AG04449 (cell line): ENCODE measurements at regions not wholly inside any gene's neighbourhood (a gene's known extent, or its start where the extent isn't known, plus 50 kb on each side); places are given as distances from the start of the nearest gene placed in this dataset.

ENCODE experiments used
- CTCF ChIA-PET: fragments of 350-600 bp; formaldehyde crosslinking; extraction: SDS; loops from one replicate; lab custom pipeline; 2021; ENCODE audit warnings: antibody characterized with exemption; lab: Yijun Ruan, JAX
- POLR2A ChIA-PET: fragments of 400-600, 350-600 bp; formaldehyde crosslinking; extraction: SDS; loops from one replicate; lab custom pipeline; 2020; ENCODE audit warnings: antibody characterized with exemption, inconsistent platforms; lab: Yijun Ruan, JAX
- DNase-seq: peaks from one replicate; pipeline ENCODE4 v3.0.0-alpha.2; 2010; ENCODE audit warnings: low read depth, low spot score
- H3K4me3 ChIP-seq: 2 replicates; pipeline ENCODE4 v1.5.1; 2011; ENCODE audit warnings: low read depth, mild to moderate bottlenecking, control low read depth, low read length
- CTCF ChIP-seq: IDR thresholded peaks from one replicate; pipeline ENCODE4 v1.5.1; 2011; ENCODE audit warnings: mild to moderate bottlenecking, moderate library complexity, low read length, control low read depth, inconsistent platforms; ENCODE audit not compliant: insufficient read depth; ENCODE audit errors: missing control alignments

DNA sequence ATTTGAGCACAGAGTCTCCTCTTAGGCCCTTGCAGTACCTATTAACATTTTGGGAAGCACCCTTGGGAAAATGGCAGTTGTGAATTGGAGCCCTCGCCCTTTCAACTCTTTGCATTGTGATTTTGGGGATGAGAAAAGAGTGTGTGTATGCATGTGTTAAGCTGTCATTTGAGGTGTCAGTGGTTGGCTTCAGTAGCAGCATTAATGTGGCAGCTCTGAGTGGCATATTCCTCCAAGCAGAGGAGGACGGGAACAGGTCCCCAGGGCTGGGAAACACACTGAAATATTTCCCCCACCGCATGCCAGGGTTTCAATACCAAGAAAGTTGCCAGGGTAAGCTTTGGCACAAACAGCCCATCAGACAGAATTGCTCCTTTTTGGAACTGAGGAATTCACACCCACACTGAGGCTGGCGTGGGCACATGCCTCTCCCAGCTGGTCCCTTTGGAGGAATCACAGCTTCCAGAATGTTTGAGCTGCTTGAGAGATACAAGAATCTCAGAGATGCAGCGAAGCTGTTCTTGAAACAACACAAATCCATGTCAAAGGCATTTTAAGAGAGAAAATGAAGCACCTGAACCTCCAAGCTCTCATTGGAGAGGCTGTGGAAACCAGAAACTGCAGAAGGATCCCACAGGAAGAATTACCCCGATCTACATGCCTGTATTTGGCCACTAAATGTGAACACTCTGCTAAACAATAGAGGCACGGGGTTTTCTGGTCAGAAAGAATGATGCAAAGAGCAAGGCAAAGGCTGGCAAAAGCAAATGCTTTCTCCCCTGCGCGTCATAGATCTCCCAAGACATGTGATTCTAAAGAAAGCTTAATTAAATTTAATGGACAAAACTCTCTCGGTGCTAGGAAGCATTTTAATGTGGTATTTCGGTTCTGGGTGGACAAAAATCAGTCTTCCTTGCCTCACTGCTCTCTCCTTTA lies 67.2 kb upstream of the RCN1 start:
- CTCF ChIA-PET, result interaction anchor here (0.9 to 2.1 kb wide), 4 partner anchors 11 to 65 kb away, joined by 3 to 4 read pairs (median 3); no protein-coding TSS in a partner anchor
- no peak overlapping the region for H3K4me3 ChIP-seq
- no peak for DNase-seq
- no peak for TF ChIP-seq CTCF
- POLR2A ChIA-PET, result no interaction called here

DNA sequence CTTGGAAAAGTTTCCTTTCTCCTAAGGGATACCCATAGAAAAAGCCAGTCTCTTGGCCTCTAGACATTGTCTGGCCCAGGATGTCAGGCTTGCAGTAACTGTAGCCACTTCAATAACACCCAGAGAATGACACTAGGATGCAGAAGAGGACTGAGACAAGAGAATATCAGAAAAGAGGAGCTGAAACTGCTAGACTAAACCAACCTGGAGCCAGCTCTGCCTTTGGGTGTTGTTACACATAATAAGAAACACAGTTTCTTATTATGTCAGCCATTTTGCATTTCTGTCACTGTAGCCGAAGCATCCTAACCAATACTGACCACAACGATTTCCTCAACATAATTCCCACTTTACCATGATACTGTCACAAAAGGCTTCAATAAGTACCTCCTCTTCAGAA lies 72.2 kb upstream of the RCN1 start:
- ChIA-PET POLR2A (no interaction called here), CTCF (interaction anchor here (1.9 kb wide), 1 partner anchor 12 kb away, joined by 8 read pairs; no protein-coding TSS in a partner anchor)
- DNase-seq, result no peak
- no peak for TF ChIP-seq CTCF
- no peak overlapping the region for H3K4me3 ChIP-seq

GRCh38 chr11:32016111-32016510 lies 74.8 kb upstream of the RCN1 start:
- no peak for DNase-seq
- TF ChIP-seq CTCF, result no peak
- POLR2A ChIA-PET, result no interaction called here
- CTCF ChIA-PET, result interaction anchor here (1.2 to 1.7 kb wide), 2 partner anchors 9 to 36 kb away, joined by 3 to 11 read pairs; no protein-coding TSS in a partner anchor
- no peak overlapping the region for H3K4me3 ChIP-seq

- no peak overlapping the region for H3K4me3 ChIP-seq
- ChIA-PET POLR2A (no interaction called here), CTCF (interaction anchor here (0.7 to 1.7 kb wide), 4 partner anchors 8 to 57 kb away, joined by 3 to 11 read pairs (median 4); no protein-coding TSS in a partner anchor)
- DNase-seq, result no peak
- no peak for TF ChIP-seq CTCF
Observed at GRCh38 chr11:32015427-32015826, 75.4 kb upstream of the RCN1 start.

- no peak for TF ChIP-seq CTCF
- no peak overlapping the region for H3K4me3 ChIP-seq
- no peak for DNase-seq
- POLR2A ChIA-PET, result no interaction called here
- CTCF ChIA-PET, result interaction anchor here (1.3 kb wide), 1 partner anchor 162 kb away, joined by 4 read pairs; no protein-coding TSS in a partner anchor
Observed at GRCh38 chr11:32013603-32014002, 77.3 kb upstream of the RCN1 start.

- DNase-seq, result no peak
- POLR2A ChIA-PET, result no interaction called here
- TF ChIP-seq CTCF, result no peak
- H3K4me3 ChIP-seq, result no peak overlapping the region
- CTCF ChIA-PET, result interaction anchor here (0.8 to 1.6 kb wide), 2 partner anchors 40 to 43 kb away, joined by 3 to 8 read pairs; no protein-coding TSS in a partner anchor
Observed at GRCh38 chr11:32012049-32012448, 78.8 kb upstream of the RCN1 start.
